HG03457 (cell line): ENCODE measurements at regions not wholly inside any gene's neighbourhood (a gene's known extent, or its start where the extent isn't known, plus 50 kb on each side); places are given as distances from the start of the nearest gene placed in this dataset.
"Not testable (repeated sequence)": the region's sequence is repeated elsewhere in the genome, so short reads cannot be mapped to it uniquely, and the experiment has no call there.

Experiments used
- ATAC-seq: cut with Tn5 transposase; IDR thresholded peaks from one replicate; pipeline ENCODE4 v1.9.1; 2021; ENCODE audit warnings: moderate number of reproducible peaks; ENCODE audit not compliant: unreplicated experiment

- ATAC-seq, result no peak
Measured at GRCh38 chr6:85035766-85036165, 271.4 kb upstream of the TBX18 start.

- ATAC-seq, result no peak
Measured at GRCh38 chr6:85033547-85033946, 269.1 kb upstream of the TBX18 start.

GRCh38 chr6:85026021-85026420 lies 261.6 kb upstream of the TBX18 start:
- ATAC-seq, result no peak

GRCh38 chr6:85023721-85024120 lies 259.3 kb upstream of the TBX18 start:
- ATAC-seq, result no peak

- no peak for ATAC-seq
Measured at GRCh38 chr6:85017352-85017751, 253.0 kb upstream of the TBX18 start.

GRCh38 chr6:85016726-85017125 lies 252.3 kb upstream of the TBX18 start:
- no peak for ATAC-seq

- ATAC-seq, result peak; percentile 53
Measured at GRCh38 chr6:85015396-85015990, 251.1 kb upstream of the TBX18 start.

GRCh38 chr6:85010865-85011264 lies 246.5 kb upstream of the TBX18 start:
- no peak for ATAC-seq

GRCh38 chr6:85008296-85009009 lies 244.1 kb upstream of the TBX18 start:
- no peak for ATAC-seq

- no peak for ATAC-seq
Measured at GRCh38 chr6:85006362-85006761, 242.0 kb upstream of the TBX18 start.

GRCh38 chr6:85005494-85005893 lies 241.1 kb upstream of the TBX18 start:
- ATAC-seq, result no peak

- no peak for ATAC-seq
Measured at GRCh38 chr6:85004361-85004995, 240.1 kb upstream of the TBX18 start.

GRCh38 chr6:85002847-85003246 lies 238.4 kb upstream of the TBX18 start:
- ATAC-seq, result no peak

GRCh38 chr6:85000001-85000400 lies 235.6 kb upstream of the TBX18 start:
- no peak for ATAC-seq

GRCh38 chr6:84998223-84998622 lies 233.8 kb upstream of the TBX18 start:
- ATAC-seq, result no peak

- ATAC-seq, result not testable (repeated sequence)
Measured at GRCh38 chr6:84988766-84989165, 224.4 kb upstream of the TBX18 start.

GRCh38 chr6:84985490-84985889 lies 221.1 kb upstream of the TBX18 start:
- not testable (repeated sequence) for ATAC-seq

GRCh38 chr6:84979541-84979940 lies 215.1 kb upstream of the TBX18 start:
- no peak for ATAC-seq

- ATAC-seq, result no peak
Measured at GRCh38 chr6:84977363-84977705, 212.9 kb upstream of the TBX18 start.

GRCh38 chr6:84976526-84977362 lies 212.3 kb upstream of the TBX18 start:
- ATAC-seq, result no peak

- no peak for ATAC-seq
Measured at GRCh38 chr6:84975316-84975715, 210.9 kb upstream of the TBX18 start.

- no peak for ATAC-seq
Measured at GRCh38 chr6:84973606-84974005, 209.2 kb upstream of the TBX18 start.
